AG09319 (cell line): ENCODE measurements at regions not wholly inside any gene's neighbourhood (a gene's known extent, or its start where the extent isn't known, plus 50 kb on each side); places are given as distances from the start of the nearest gene placed in this dataset.

Experiments used
- DNase-seq: peaks from one replicate; pipeline ENCODE4 v3.0.0-alpha.2; 2010; ENCODE audit warnings: low read depth; ENCODE audit errors: extremely low read depth
- TF ChIP-seq, protein P1 (sequence below): IDR thresholded peaks from 2 replicates; pipeline ENCODE4 v1.5.1; 2011; ENCODE audit warnings: low read depth, mild to moderate bottlenecking, inconsistent platforms, low read length, moderate library complexity

DNA sequence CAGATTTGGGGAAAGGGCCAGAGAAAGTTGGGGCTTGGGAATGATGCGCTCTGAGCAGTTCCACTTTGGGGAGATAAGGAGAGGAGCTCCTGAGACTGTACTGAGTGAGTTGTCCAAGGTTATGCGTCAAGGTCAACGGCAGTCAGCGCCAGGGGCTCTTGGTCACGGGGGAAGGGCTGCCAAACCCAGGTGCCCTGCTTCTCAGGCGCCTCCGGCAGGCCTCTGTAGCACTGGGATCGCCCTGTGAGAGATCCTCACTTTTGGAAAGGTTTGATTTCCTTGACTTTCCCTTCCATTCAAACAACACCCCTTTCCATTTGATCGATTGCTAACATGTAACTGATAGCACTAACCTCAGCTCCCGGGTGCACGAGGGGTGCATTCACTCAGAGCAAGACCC, 136.5 kb upstream of the SOX11 start:
- TF ChIP-seq, protein P1, sequence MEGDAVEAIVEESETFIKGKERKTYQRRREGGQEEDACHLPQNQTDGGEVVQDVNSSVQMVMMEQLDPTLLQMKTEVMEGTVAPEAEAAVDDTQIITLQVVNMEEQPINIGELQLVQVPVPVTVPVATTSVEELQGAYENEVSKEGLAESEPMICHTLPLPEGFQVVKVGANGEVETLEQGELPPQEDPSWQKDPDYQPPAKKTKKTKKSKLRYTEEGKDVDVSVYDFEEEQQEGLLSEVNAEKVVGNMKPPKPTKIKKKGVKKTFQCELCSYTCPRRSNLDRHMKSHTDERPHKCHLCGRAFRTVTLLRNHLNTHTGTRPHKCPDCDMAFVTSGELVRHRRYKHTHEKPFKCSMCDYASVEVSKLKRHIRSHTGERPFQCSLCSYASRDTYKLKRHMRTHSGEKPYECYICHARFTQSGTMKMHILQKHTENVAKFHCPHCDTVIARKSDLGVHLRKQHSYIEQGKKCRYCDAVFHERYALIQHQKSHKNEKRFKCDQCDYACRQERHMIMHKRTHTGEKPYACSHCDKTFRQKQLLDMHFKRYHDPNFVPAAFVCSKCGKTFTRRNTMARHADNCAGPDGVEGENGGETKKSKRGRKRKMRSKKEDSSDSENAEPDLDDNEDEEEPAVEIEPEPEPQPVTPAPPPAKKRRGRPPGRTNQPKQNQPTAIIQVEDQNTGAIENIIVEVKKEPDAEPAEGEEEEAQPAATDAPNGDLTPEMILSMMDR: no peak
- no peak for DNase-seq

DNA sequence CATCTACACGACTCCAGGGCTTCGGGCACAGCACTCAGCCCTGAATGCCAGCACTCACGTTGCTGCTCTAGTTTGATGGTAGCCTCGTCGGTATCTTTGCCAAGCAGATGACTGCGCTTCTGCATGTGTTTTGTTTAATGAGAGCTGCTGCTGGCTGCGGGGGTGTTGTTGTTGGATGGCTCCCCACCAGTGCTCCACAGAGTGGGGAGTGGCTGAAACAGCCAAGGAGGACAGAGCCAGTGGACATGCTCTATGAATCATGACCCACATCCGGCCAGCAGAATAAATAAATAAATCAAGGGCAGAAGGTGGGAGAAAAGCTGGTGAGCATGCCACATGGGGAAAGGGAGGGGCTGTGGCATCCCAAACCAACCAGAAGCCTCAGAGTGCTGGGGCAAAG, 131.2 kb upstream of the SOX11 start:
- no peak for DNase-seq
- TF ChIP-seq, protein P1: no peak

DNA sequence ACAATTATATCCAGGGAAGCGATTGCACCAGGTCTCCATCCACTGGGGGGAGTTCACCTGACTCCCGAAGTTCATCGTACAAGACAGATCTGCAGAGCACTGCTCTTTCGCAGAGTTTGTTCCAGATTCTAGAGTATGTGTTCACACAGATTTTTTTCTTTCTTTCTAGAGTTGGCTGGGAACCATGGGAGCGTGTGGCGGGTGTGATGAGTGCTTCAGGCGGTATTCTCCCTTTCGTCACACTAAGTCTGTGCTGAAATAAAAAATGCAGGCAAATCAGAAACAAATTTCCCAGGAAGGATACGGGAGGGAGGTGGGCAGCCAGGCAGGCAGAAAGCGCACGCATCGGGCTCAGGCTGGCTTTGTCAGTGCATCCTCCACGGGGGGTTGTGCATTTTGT, 129.8 kb upstream of the SOX11 start:
- TF ChIP-seq, protein P1: no peak

DNA sequence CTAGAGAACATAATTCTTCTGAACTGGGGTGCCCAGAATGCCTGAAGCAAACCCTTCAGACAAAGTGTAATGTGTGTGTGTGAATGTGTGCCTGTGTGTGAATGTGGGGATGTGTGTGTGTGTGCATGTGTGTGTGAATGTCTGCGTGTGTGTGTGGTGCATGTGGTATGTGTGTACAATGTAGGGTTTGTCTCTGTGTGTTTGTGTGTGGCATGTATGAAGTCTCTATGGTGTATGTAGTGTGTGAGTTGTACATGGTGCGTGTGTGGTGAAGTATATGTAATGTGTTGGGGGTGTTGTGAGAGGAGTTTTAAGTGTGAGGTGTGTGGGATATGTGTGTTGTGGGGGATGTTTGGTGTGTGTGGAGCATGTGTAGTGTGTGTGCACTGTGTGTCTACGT, 129.3 kb upstream of the SOX11 start:
- no peak for DNase-seq
- TF ChIP-seq, protein P1: no peak

More for the DNA sequence above, 129.8 kb upstream of the SOX11 start:
- DNase-seq: no peak

DNA sequence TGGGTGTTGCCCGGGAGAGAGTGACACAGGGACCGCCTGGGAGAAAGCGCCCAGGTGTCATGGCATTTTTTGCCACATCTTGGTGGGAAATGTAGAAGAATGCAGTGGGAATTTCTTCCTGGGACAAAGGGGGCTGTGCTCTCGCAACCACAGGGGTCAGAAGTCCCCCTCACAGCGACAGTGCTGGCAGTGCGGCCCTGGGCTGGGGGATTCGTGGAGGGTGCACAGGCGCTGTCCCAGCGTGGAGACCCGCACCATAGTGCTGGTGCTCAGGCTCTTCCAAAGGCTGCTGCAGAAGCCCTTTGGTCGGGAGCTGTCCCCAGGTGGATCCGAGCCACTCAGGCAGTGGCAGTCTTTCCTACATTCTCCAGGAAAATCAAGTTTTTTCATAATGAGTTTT, 128.8 kb upstream of the SOX11 start:
- TF ChIP-seq, protein P1: no peak
- DNase-seq: no peak

DNA sequence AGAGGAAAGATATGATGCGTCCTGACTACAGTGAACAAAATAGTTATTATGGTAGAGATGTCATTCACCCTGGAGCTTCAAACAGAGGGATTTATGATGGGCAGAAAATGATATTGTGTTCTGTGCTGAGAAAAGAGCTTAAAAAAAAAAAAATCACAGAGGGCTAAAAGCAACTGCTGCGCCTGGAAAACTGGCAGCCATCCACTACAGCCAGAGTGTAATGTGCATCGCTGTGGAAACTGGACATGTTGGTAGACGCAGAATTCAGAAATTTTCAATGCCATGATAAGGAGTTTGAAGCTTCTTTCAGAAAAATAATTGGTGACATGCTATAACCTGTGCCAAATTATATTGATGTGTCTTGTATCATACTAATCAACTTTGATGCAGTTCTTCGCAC, 122.9 kb upstream of the SOX11 start:
- TF ChIP-seq, protein P1: no peak
- DNase-seq: no peak

DNA sequence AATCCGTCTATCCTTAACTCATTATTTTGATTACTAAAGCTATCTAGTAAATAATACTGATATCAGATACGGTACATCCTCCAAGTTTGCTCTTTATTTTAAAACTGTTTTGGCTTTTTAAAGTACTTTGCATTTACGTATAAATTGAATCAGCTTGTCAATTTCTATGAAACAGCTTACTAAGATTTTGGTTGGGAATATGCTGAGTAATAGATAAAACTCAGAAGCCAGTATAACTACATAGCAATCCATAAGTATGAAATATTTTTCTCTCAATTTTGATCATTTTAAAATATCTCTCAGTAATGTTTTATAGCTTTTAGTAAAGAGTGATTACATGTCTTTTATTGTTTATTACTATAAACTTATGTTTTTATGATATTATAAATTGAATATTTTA, 116.2 kb upstream of the SOX11 start:
- TF ChIP-seq, protein P1: no peak
- no peak for DNase-seq
